HG02763 (cell line): ENCODE measurements at regions not wholly inside any gene's neighbourhood (a gene's known extent, or its start where the extent isn't known, plus 50 kb on each side); places are given as distances from the start of the nearest gene placed in this dataset.
"Not testable (repeated sequence)": the region's sequence is repeated elsewhere in the genome, so short reads cannot be mapped to it uniquely, and the experiment has no call there.

Experiments used
- ATAC-seq: cut with Tn5 transposase; IDR thresholded peaks from one replicate; pipeline ENCODE4 v1.9.1; 2021; ENCODE audit warnings: mild to moderate bottlenecking, moderate library complexity; ENCODE audit not compliant: unreplicated experiment

- no peak for ATAC-seq
Measured at GRCh38 chr2:196276421-196276820, 105.0 kb upstream of the STK17B start.

GRCh38 chr2:196277002-196277401 lies 105.6 kb upstream of the STK17B start:
- no peak for ATAC-seq

GRCh38 chr2:196278491-196278911 lies 107.1 kb upstream of the STK17B start:
- ATAC-seq: no peak

GRCh38 chr2:196279541-196279940 lies 108.2 kb upstream of the STK17B start:
- no peak for ATAC-seq

- no peak for ATAC-seq
Measured at GRCh38 chr2:196284144-196284844, 112.9 kb upstream of the STK17B start.

GRCh38 chr2:196284866-196285557 lies 113.6 kb upstream of the STK17B start:
- ATAC-seq: no peak

GRCh38 chr2:196286821-196287220 lies 115.4 kb upstream of the STK17B start:
- ATAC-seq: peak; percentile 51

- no peak for ATAC-seq
Measured at GRCh38 chr2:196287523-196287922, 116.1 kb upstream of the STK17B start.

- ATAC-seq: no peak
Measured at GRCh38 chr2:196288006-196288538, 116.7 kb upstream of the STK17B start.

- ATAC-seq: no peak
Measured at GRCh38 chr2:196289000-196289399, 117.6 kb upstream of the STK17B start.

- ATAC-seq: no peak
Measured at GRCh38 chr2:196290136-196290535, 118.8 kb upstream of the STK17B start.

GRCh38 chr2:196290569-196290968 lies 119.2 kb upstream of the STK17B start:
- ATAC-seq: no peak

GRCh38 chr2:196291426-196291825 lies 120.0 kb upstream of the STK17B start:
- no peak for ATAC-seq

GRCh38 chr2:196291873-196292800 lies 120.8 kb upstream of the STK17B start:
- ATAC-seq: no peak

- no peak for ATAC-seq
Measured at GRCh38 chr2:196293751-196294515, 122.6 kb upstream of the STK17B start.

GRCh38 chr2:196294516-196294909 lies 123.1 kb upstream of the STK17B start:
- ATAC-seq: no peak

- ATAC-seq: no peak
Measured at GRCh38 chr2:196295005-196295404, 123.6 kb upstream of the STK17B start.

- ATAC-seq: not testable (repeated sequence)
Measured at GRCh38 chr2:196298106-196298723, 126.8 kb upstream of the STK17B start.

- no peak for ATAC-seq
Measured at GRCh38 chr2:196307775-196308305, 136.5 kb upstream of the STK17B start.

GRCh38 chr2:196309691-196310090 lies 138.3 kb upstream of the STK17B start:
- ATAC-seq: no peak
